GM18507 (cell line): ENCODE measurements at regions not wholly inside any gene's neighbourhood (a gene's known extent, or its start where the extent isn't known, plus 50 kb on each side); places are given as distances from the start of the nearest gene placed in this dataset.

Experiments used
- DNase-seq: peaks from one replicate; pipeline ENCODE4 v3.0.0; 2011; ENCODE audit warnings: low read depth; ENCODE audit not compliant: insufficient read length; ENCODE audit errors: extremely low spot score
- FAIRE-seq: peaks from 2 replicates; lab custom pipeline; 2011; peaks lifted over from hg19 to GRCh38; lab: Jason Lieb, UNC

- DNase-seq: no peak
- FAIRE-seq: no peak
These were observed 339.4 kb downstream of the CDH26 start for GRCh38 chr20:60297649-60298048.

GRCh38 chr20:60298647-60299046 lies 340.4 kb downstream of the CDH26 start:
- FAIRE-seq (no peak), DNase-seq (no peak)

GRCh38 chr20:60299951-60300350 lies 341.7 kb downstream of the CDH26 start:
- FAIRE-seq: no peak

GRCh38 chr20:60300374-60300773 lies 342.2 kb downstream of the CDH26 start:
- FAIRE-seq: no peak
- no peak for DNase-seq

More at GRCh38 chr20:60299951-60300350, 341.7 kb downstream of the CDH26 start:
- no peak for DNase-seq

- FAIRE-seq: no peak
These were observed 344.7 kb downstream of the CDH26 start for GRCh38 chr20:60302875-60303274.

GRCh38 chr20:60304026-60304590 lies 345.9 kb downstream of the CDH26 start:
- DNase-seq (no peak), FAIRE-seq (no peak)

More at GRCh38 chr20:60302875-60303274, 344.7 kb downstream of the CDH26 start:
- no peak for DNase-seq

- DNase-seq: no peak
- FAIRE-seq: no peak
These were observed 346.7 kb downstream of the CDH26 start for GRCh38 chr20:60304931-60305330.

- DNase-seq (no peak), FAIRE-seq (no peak)
These were observed 347.9 kb downstream of the CDH26 start for GRCh38 chr20:60306105-60306504.

GRCh38 chr20:60306551-60306950 lies 348.3 kb downstream of the CDH26 start:
- no peak for FAIRE-seq
- no peak for DNase-seq

GRCh38 chr20:60310560-60311349 lies 352.5 kb downstream of the CDH26 start:
- no peak for FAIRE-seq
- no peak for DNase-seq

GRCh38 chr20:60313191-60313590 lies 355.0 kb downstream of the CDH26 start:
- FAIRE-seq (no peak), DNase-seq (no peak)

- FAIRE-seq (no peak), DNase-seq (no peak)
These were observed 355.4 kb downstream of the CDH26 start for GRCh38 chr20:60313614-60314013.

- no peak for DNase-seq
- FAIRE-seq: no peak
These were observed 356.5 kb downstream of the CDH26 start for GRCh38 chr20:60314727-60315126.

GRCh38 chr20:60316476-60317158 lies 358.4 kb downstream of the CDH26 start:
- FAIRE-seq: no peak
- no peak for DNase-seq

- DNase-seq (no peak), FAIRE-seq (no peak)
These were observed 359.2 kb downstream of the CDH26 start for GRCh38 chr20:60317401-60317800.

GRCh38 chr20:60321601-60322000 lies 363.4 kb downstream of the CDH26 start:
- no peak for DNase-seq

GRCh38 chr20:60326821-60327220 lies 368.6 kb downstream of the CDH26 start:
- DNase-seq (no peak), FAIRE-seq (no peak)

More at GRCh38 chr20:60321601-60322000, 363.4 kb downstream of the CDH26 start:
- FAIRE-seq: no peak

- no peak for FAIRE-seq
- no peak for DNase-seq
These were observed 369.9 kb downstream of the CDH26 start for GRCh38 chr20:60327971-60328660.

GRCh38 chr20:60330461-60330860 lies 372.2 kb downstream of the CDH26 start:
- DNase-seq (no peak), FAIRE-seq (no peak)

- no peak for FAIRE-seq
- DNase-seq: no peak
These were observed 373.6 kb downstream of the CDH26 start for GRCh38 chr20:60331688-60332300.
